Fibroblast of peridontal ligament (primary cell): ENCODE measurements at regions not wholly inside any gene's neighbourhood (a gene's known extent, or its start where the extent isn't known, plus 50 kb on each side); places are given as distances from the start of the nearest gene placed in this dataset.
A peak's percentile ranks its signal among the peaks of the same experiment; 100 is the strongest.
"Not testable (repeated sequence)": the region's sequence is repeated elsewhere in the genome, so short reads cannot be mapped to it uniquely, and the experiment has no call there.

ENCODE experiments used
- DNase-seq: peaks from one replicate; pipeline ENCODE4 v3.0.0-alpha.2; 2010; ENCODE audit errors: extremely low read depth

DNA sequence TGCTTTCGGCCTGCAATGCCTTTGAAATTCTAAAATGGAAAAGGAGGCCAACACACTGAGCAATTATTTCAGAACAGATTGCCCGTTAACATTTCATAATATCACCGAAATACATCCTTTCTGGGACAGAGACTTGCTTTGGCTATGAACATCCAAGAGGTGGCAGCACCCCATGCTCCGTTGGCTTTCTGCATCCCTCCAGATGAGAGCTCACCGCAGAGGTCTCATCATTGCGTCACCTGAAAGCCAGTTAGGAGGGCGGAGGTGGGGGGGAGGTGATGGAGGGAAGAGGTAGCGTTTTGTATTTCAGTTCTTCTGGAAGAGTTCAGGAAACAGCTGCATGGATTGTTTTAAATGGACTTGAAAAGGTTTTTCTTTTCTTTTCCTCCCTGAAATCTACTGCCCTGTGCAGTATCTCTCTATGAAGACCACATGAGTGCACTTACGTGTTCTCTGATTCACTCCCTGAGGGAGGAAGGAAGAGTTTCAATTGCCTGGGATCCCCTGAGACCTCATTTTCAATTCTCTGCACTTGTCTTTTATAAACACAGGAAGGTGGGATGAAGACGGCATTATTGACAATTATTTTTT is 166.8 kb upstream of the PGRMC2 start:
- DNase-seq, result peak; percentile 96

DNA sequence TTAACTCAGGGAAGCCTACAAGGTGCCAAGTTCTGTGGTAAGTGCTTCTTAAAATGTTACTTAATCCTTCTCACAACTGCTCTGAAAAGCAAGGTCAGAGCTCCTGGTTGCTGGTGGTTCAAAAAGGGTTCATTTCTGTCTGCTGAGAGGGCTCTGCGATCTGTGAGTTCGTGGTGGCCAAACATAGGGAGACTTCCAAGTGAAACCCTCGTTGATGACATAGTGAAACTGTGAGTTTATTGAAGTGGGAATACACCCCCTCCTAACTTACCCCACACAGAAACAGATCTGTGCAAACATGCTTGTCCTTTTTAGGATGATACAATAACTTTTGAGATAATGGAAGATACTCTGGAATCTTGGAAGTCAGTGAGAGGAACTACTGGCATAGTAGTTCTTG is 164.8 kb upstream of the PGRMC2 start:
- peak; percentile 33 for DNase-seq

DNA sequence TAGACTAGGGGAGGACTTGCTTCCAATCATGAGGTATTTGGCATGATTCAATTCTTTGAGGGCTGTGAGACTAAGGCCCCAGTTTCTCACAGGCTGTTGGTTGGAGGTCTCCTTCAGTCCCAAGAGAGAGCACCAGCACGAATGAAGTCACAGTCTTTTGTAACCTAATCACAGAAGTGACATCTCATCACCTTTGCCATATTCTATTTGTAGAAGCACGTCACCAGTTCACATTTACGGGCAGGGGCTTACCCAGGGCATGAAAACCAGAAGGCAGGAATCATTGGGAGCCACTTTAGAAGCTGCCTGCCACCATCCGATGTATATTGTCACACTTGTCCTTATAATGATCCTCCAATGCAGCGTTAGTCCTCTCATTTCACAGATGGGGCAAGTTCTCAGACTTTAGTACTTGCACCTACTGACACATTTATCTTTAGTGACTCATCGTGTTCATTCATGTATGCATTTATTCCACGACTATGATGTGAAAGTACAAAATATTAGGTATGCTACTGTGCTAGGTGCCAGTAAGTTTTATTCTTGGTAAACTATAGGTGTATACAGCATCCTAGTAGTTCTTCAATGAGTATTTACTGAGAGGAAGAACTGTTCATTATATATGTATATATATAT is 163.8 kb upstream of the PGRMC2 start:
- DNase-seq, result no peak

DNA sequence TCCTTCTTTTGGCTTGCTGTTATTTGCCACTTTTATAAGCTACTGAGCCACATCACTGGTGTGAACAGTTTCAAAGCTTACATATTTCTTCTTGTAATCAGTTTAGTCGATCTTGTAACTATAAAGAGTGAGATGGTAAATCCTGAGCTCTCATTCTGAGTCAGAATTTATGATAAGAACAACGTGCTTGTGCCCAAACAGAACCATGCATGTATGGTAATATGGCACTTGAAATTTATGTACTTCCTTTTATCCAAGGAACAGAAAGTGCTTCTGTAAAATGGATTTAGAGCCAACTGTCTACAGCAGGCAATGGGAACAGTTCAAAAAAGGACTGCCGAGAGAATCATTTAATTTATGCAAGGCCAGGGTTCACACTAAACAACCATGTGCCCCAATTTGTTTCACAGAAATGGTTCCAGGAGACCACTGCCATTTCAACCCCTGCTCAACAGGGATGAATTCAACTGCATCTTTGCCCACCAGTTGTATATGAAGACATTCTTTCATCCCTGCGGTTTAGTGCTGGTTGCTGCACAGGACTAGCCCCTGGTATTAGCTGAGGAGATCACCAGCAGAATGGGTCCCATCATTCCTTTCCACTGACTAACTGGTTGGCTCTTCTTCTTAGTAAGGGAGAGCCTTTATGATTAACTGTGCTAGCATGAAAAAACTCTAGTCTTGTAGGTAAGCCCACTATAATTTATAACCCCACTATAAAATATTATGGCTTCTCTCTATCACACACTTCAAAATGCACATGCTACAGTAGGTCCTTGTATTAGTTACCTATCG is 162.9 kb upstream of the PGRMC2 start:
- no peak for DNase-seq

DNA sequence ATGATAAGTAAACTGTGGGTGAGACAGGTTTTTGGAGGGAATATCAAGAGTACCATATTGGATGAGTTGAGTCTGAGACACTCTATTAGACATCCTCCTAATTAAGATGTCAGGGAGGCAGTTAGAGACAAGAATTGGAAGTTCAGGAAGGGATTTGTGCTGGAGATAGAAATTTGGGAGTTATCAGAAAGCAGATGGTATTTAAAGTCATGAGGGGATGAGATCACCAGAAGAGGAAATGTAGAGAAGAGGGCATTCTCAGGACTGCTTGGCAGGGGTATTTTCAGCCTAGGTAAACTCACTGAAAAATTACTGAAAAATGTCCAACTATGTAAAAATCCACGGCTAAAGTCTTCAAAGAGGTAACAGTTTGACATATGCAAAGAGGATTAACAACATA is 161.6 kb upstream of the PGRMC2 start:
- DNase-seq, result no peak

DNA sequence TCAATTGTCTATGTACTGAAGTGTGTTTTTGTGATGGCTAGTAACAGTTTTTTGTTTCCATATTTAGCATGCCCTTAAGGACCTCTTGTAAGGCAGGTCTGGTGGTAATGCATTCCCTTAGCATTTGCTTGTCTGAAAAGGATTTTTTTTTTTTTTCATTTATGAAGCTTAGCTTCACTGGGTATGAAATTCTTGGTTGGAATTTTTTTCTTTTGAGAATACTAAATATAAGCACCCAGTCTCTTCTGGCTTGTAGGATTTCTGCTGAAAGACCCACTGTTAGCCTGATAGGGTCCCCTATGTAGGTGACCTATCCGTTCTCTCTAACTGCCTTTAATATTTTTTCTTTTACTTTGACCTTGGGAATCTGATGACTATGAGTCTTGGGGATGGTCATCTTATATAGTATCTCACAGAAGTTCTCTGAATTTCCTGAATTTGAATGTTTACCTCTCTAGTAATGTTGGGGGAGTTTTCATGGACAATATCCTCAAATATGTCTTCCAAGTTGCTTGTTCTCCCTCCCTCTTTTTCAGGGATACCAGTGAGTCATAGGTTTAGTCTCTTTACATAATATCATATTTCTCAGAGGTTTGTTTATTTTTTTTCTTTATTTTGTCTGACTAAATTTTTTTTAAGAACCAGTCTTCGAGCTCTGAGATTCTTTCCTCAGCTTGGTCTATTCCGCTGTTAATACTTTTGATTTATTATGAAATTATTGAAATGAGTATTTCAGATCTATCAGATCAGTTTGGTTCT is 157.1 kb upstream of the PGRMC2 start:
- DNase-seq, result no peak

DNA sequence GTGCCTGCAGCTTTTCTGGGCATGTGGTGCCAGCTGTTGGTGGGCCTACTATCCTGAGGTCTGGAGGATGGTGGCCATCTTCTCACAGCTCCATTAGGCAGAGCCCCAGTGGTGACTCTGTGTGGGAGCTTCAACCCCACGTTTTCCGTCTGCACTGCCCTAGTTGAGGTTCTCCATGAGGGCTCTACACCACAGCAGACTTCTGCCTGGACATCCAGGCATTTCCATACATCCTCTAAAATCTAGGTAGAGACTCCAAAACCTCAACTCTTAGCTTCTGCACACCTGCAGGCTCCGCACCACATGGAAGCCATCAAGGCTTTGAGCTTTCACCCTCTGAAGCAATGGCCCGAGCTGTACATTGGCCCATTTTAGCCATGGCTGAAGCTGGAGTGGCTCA is 153.3 kb upstream of the PGRMC2 start:
- DNase-seq, result no peak

DNA sequence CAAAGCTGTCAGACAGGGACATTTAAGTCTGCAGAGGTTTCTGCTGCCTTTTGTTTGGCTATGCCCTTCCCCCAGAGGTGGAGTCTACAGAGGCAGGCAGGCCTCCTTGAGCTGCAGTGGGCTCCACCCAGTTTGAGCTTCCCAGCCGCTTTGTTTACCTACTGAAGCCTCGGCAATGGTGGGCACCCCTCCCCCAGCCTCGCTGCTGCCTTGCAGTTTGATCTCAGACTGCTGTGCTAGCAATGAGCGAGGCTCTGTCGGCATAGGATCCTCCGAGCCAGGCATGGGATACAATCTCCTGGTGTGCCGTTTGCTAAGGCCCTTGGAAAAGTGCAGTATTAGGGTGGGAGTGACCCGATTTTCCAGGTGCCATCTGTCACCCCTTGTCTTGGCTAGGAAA is 149.4 kb upstream of the PGRMC2 start:
- DNase-seq, result not testable (repeated sequence)

DNA sequence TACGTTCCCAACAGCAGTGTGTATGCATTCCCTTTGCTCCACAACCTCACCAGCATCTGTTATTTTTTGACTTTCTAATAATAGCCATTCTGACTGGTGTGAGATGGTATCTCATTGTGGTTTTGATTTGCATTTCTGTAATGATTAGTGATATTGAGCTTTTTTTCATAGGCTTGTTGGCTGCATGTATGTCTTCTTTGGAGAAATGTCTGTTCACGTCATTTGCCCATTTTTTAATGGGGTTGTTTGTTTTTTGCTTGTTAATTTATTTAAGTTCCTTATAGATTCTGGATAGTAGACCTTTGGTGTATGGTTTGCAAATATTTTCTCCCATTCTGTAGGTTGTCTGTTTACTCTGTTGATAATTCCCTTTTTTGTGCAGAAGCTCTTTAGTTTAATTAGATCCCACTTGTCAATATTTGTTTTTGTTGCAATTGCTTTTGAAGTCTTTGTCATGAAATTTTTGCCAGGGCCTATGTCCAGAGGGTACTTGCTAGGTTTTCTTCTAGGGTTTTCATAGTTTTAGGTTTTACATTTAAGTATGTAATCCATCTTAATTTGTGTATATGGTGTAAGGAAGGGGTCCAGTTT is 141.5 kb upstream of the PGRMC2 start:
- DNase-seq, result not testable (repeated sequence)

DNA sequence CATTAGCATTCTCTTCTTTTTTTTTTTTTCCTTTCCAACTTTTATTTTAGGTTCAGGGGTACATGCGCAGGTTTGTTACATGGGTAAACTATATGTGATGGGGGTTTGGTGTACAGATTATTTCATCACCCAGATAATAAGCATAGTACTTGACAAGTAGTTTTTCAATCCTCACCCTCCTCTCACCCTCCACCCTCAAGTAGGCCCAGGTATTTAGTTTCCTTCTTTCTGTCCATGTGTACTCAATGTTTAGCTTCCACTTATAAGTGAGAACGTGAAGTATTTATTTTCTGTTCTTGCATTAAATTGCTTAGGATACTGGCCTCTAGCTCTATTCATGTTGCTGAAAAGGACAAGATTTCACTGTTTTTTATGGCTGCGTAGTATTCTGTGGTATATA is 140.8 kb upstream of the PGRMC2 start:
- no peak for DNase-seq

DNA sequence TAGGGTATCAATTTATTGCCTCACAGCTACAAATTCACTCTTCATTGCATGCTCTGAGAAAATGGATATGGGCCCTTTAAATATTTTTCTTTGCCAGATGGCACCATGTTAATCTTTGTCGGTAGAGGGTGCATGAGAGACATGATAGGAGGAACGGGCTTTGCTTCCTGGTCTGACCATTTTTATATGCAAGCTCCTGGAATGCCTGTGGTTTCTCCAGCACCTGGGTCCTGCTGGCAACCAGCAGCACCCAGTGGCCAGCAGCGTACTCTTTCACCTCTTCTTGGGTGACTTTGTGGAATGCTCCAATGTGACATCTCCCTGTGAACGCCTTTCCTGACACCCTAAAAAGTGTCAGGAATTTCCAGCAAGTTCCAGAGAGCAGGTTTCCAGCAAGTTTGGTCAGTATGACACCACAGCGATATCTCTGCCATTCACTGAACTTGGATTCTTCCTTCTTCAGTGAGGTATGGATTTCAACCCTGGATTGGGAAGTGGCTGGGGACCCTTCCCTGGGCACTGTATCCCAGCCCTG is 140.3 kb upstream of the PGRMC2 start:
- peak; percentile 75 for DNase-seq

DNA sequence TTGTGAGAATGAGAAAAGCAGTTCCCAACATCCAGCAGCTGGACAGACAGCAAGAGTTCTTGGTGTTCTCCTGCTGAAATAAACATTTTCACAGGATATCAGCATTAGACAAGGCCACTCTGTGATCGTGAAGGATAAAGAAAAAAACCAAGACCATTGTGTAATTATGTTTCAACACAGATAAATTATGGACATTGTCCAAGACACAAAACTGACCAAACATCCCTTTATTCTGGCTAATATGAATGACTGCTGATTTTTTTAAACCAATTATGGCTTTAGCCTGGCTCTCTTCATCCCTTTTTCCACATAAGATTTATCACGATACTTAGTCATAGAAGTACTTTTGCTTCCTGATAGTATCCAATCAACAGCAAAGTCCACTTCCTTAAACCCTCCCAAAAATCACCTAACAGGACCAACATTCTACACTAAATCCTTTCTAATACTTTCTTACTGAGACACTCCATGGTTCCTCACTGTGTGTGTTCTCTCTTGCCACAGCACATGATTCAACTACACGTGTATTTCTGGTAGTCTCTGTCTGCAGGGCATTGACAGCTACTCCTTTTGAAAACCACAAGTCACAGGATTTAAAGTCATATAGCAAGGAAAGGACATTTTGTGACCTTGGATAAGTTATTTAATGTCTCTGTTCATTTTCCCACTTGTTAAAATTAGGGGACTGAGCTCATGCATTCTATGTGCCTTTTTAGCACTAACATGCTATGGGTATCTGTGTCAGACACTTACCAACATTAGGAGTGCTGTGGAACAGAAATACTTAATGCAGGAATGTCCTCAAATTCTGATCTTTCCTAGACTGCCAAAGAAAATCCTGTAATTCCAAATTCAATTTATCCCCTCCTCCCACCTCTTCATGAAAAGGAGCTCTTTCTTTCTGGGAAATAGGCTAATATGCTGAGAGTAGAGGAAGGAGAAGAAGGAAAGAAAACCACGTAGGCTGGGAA is 137.2 kb upstream of the PGRMC2 start:
- DNase-seq, result peak; percentile 53

DNA sequence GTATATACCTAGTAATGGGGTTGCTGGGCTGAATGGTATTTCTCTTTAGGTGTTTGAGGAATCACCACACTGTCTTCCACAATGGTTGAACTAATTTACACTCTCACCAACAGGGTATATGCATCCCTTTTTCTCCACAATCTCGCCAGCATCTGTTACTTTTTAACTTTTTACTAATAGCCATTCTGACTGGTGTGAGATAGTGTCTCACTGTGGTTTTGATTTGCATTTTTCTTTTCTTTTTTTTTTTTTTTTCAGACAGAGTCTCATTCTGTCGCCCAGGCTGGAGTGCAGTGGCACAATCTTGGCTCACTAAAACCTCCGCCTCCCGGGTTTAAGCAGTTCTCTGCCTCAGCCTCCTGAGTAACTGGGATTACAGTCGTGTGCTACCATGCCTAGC is 134.7 kb upstream of the PGRMC2 start:
- not testable (repeated sequence) for DNase-seq

DNA sequence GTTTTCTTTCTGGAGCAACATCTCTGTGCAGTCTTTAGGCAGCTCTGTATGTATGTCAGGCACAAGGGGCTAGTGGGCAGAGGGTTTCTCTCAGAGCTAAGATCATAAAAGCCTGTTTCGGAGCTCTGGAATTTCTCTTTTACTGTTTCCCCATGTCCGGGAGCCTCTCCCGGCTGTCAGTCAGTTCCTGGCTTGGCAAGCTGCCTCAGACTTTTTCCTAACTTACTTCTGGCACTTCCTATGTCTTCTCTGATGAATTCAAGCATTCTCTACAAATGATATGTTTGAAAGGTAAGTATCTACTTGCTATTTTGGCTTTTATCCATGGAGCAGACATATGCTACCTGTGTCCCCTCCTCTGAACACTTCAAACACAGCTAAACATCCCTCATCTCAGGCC is 129.3 kb upstream of the PGRMC2 start:
- DNase-seq, result peak; percentile 23

DNA sequence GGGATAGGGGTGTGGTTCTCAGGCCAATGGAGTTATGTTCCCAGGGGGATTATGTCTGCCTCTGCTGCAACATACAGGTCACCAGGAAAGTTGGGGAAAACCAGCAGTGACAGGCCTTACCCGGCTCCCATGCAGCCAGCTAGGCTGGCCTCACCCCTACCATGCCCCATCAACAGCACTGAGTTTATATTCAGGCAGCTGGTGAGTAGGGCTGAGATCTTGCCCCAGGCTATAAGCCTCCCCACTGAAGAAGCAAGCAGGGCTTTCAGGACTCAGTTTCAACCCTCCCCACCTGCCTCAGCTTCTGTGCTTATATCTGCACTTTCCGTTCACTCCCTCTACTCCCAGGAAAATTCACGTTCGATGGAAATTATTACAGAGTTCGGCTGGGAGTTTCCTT is 122.4 kb upstream of the PGRMC2 start:
- DNase-seq, result no peak

DNA sequence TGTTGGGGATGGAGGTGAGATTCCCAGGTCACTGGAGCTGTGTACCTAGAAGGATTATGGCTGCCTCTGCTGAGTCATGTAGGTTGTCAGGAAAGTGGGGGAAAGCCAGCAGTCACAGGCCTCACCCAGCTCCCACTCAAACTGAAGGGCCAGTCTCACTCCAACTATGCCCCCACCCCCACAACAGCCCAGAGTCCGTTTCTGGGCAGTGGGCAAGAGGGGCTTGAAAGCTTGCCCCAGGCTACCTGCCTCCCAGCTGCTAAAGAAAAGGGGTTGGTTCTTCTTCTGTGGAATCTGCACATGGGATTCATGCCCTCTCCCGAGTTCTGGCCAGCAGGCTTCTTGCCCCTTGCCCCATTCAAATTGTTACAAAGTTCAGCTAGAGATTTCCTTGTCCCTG is 116.0 kb upstream of the PGRMC2 start:
- DNase-seq, result no peak

DNA sequence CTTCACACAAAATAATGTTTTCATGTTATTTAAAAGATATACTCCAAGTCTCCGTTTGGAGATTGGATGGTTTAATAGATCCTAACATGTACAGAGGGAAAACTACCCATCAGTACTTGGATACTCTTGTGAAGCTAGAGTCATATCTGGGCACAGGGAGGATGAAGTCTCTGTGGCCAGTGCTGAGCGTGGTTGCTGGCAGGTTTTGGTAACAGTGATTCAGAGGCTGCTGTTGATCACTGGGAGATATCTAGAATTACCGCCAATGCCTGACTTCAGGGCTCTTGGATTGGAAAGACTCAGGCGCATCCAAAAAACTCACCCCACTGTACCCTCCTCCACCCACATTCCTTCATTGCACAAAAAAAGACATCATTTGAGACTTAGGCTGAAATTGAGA is 107.2 kb upstream of the PGRMC2 start:
- peak; percentile 64 for DNase-seq

DNA sequence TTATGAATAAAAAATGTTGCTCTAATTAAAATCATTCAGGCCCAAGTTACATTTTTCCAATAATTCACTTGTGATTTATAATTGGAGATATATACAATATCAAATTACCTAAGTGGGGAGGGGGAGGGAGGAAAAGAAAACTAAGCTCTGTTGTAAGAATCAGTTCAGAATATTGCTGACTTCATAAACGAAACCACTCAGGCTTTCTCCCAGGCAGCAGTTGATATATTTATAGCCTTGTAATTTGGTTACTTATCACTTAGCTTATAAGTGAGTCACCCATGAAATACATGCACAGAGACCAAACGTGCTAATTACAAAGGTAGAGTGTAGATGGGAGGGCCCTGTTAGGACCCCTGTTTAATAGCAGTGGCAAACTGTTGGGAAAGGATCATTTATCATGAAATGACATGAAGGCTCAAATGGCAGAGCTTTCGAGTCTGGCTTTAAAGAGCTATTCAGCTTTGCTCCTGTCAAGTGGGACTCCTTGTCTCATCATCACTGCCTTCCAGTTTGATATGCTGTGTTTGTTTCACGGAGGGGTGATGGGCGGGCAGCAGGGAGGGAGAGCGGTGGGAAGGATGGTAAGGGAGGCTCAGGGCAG is 105.6 kb upstream of the PGRMC2 start:
- DNase-seq, result peak; percentile 92

DNA sequence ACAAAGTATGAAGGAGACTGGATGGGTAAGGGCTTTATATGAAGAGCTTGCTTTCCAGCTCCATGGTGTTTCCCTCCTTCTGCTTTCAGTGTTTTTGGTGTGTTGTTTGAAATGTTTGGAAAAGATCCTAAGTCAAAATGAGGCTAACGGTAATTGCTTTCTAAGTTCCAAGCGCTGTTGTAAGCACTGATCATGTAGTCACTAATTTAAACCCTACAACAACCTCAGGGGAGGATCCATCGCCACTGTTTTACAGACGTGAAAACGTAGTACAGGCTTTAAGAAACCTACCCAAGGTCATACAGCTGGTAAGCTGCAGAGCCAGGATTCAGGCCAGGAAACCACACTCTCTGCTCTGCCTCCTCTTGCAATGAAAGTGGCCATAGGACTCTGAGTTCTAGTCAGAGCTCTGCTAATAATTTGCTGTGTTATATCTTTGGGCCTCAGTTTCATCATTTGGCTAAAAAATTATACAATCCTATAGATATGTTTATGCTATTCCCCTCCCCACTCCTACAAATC is 102.9 kb upstream of the PGRMC2 start:
- peak; percentile 46 for DNase-seq

DNA sequence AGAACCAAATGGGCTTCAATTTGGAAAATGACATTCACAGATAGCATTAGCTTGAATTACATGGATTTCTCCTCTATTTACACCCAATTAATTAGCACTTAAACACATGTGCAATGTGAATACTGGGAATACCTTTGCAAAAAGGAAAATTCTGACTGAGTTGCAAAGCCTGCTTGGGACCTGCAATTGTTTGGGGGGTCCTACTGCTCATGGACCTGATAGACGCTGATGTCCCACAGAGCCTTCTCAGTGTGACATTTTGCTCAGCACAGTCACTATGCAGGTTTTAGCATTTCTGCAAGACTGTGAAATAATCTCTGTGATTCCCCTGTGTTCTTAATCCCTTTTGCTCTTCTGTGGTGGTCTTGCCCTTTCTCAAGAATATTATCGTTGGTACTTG is 101.2 kb upstream of the PGRMC2 start:
- no peak for DNase-seq
